ENCODE measurements at regions not wholly inside any gene's neighbourhood (a gene's known extent, or its start where the extent isn't known, plus 50 kb on each side); places are given as distances from the start of the nearest gene placed in this dataset.

GRCh38 chr9:82790875-82791274 lies 272.1 kb downstream of the RASEF start:
- no peaks in the 10 kb centered on the region for H3K27me3 ChIP-seq
- WGBS, 2 donors: 29 to 50% methylated on average over 1 of the region's 1 CpG
- intact Hi-C loops (cut with DNase I): no loop called here
- no peaks in the 10 kb centered on the region for H3K36me3 ChIP-seq
- H3K9me3 ChIP-seq: no peaks in the 10 kb centered on the region
- no peak for DNase-seq
- H3K4me1 ChIP-seq: no peaks in the 10 kb centered on the region
- no peak for TF ChIP-seq CTCF (IDR thresholded peaks at IDR 0.05)
- TF ChIP-seq POLR2A (IDR thresholded peaks at IDR 0.05): no peak
- H3K4me3 ChIP-seq: no peak overlapping the region
- no peak overlapping the region for H3K27ac ChIP-seq

DNA sequence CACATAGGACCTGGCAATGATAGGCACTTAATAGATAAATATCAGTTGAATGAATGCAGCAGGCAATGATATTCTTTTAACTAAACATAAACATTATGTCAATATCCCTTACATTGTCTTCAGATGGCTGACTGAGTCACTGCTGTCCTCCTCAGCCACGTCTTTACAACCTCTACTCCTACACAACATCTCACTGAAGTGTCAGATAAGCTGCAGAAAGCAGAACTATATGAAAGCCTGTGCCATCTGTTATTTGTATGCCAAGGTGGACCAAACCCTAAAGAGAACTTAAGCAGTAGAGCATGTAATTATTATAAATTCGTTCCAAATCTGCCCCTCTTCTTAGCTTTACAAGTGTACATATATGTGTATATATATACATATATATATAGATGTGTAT lies 271.2 kb downstream of the RASEF start:
- Histone ChIP-seq H3K9me3 (no peaks in the 10 kb centered on the region), H3K27ac (no peak overlapping the region), H3K4me3 (no peak overlapping the region), H3K4me1 (no peaks in the 10 kb centered on the region), H3K27me3 (no peaks in the 10 kb centered on the region), H3K36me3 (no peaks in the 10 kb centered on the region)
- intact Hi-C loops (cut with DNase I): no loop called here
- 33 to 49% methylated on average over 2 of the region's 2 CpGs for WGBS, 2 donors
- TF ChIP-seq CTCF (IDR thresholded peaks at IDR 0.05) (no peak), POLR2A (IDR thresholded peaks at IDR 0.05) (no peak)
- no peak for DNase-seq

- Histone ChIP-seq H3K27ac (no peak overlapping the region), H3K4me3 (no peak overlapping the region), H3K9me3 (no peaks in the 10 kb centered on the region), H3K36me3 (no peaks in the 10 kb centered on the region), H3K4me1 (no peaks in the 10 kb centered on the region), H3K27me3 (no peaks in the 10 kb centered on the region)
- intact Hi-C loops (cut with DNase I): no loop called here
- TF ChIP-seq CTCF (IDR thresholded peaks at IDR 0.05) (no peak), POLR2A (IDR thresholded peaks at IDR 0.05) (no peak)
- no peak for DNase-seq
- WGBS, 2 donors: 40 to 43% methylated on average over 3 of the region's 3 CpGs
Measured at GRCh38 chr9:82797534-82797933, 265.4 kb downstream of the RASEF start.

GRCh38 chr9:82799286-82799685 lies 263.7 kb downstream of the RASEF start:
- Histone ChIP-seq H3K27me3 (no peaks in the 10 kb centered on the region), H3K27ac (no peak overlapping the region), H3K4me3 (no peak overlapping the region), H3K36me3 (no peaks in the 10 kb centered on the region), H3K9me3 (no peaks in the 10 kb centered on the region), H3K4me1 (no peaks in the 10 kb centered on the region)
- 73 to 79% methylated on average over 4 of the region's 4 CpGs for WGBS, 2 donors
- no peak for DNase-seq
- TF ChIP-seq CTCF (IDR thresholded peaks at IDR 0.05) (no peak), POLR2A (IDR thresholded peaks at IDR 0.05) (no peak)
- intact Hi-C loops (cut with DNase I): no loop called here

DNA sequence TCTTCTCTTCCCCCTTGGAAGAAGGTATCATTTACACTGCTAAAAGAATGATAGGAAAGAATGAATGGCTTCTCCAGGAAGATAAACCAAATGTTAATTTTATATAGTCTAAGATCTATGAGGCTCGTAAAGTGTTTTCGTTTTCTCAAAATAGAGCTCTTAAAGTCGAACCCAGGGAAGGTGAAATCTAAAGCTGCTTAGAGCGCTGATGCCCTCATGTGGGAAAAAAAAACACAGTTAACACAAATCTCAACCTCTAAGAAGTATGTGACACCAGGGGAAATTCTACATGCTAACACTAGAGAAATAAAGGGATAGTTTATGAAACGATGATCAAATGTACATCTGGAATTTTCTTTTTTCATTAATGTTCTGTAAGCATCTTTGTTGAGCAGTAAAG lies 257.9 kb downstream of the RASEF start:
- intact Hi-C loops (cut with DNase I): no loop called here
- Histone ChIP-seq H3K4me3 (no peak overlapping the region), H3K36me3 (no peaks in the 10 kb centered on the region), H3K4me1 (no peaks in the 10 kb centered on the region), H3K27ac (no peak overlapping the region), H3K27me3 (no peaks in the 10 kb centered on the region), H3K9me3 (no peaks in the 10 kb centered on the region)
- DNase-seq: no peak
- 61 to 74% methylated on average over 5 of the region's 5 CpGs for WGBS, 2 donors
- TF ChIP-seq CTCF (IDR thresholded peaks at IDR 0.05) (no peak), POLR2A (IDR thresholded peaks at IDR 0.05) (no peak)

Measured in esophagus squamous epithelium (tissue), 5 donors.